Left cardiac atrium (tissue), 4 donors: ENCODE measurements at regions not wholly inside any gene's neighbourhood (a gene's known extent, or its start where the extent isn't known, plus 50 kb on each side); places are given as distances from the start of the nearest gene placed in this dataset.

Experiments
- ATAC-seq, 2 donors: fragments of 200-7000 bp; cut with Tn5 transposase; one replicate each; pipeline ENCODE4 v1.9.1; 2020; ENCODE audit warnings: mild to moderate bottlenecking in 2 of 2, moderate library complexity in 2 of 2
- DNase-seq: peaks from one replicate; pipeline ENCODE4 v3.0.0-alpha.2; 2020
- intact Hi-C, 2 donors: fragments of 100-400 bp; cut with DNase I; formaldehyde crosslinking; loops; one replicate each; pipeline versions ENCODE4 v1.14.1 to v1.15.1; 2022 to 2023
- donor health status: DM: no; HTN: yes; CAD: no.
- donor health status: DM: no; HTN: yes; CAD: no; lungs with severe emphysema.
- donor health status: DM: yes; HTN: yes; CAD: no.
- donor health status: Dilated cardiomyopathy.

DNA sequence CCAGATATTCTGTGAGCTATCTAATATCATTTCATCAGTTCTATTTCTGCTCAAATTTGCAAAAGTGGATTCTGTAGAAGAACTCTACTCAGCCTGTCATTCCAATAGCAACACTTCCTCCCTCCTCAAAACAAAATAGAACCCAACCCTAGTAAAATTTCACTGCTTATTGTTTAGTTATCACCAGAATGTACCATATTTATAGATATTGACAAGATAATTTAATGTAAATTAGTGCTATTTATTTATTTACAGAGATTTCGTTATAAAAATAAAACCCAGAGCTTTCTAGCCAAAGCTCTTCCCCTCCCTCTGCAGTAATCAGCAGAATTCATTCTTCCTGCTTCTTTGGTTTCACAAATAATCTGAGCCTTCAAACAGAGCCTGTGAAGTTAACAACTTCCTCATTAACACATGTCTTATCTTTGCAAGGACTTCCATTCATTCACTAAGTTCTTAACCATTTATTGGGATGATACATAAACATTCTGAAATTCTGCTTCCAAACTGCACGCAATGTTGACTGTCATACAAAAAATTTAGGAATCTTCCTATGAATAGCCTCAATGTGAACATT, 73.7 kb upstream of the PJA2 start:
- intact Hi-C loops, result no loop called here
- ATAC-seq, result no peak

GRCh38 chr5:109482748-109483147, 73.0 kb upstream of the PJA2 start:
- intact Hi-C loops, result no loop called here
- DNase-seq (no peak), ATAC-seq (no peak)

More for the DNA sequence above, 73.7 kb upstream of the PJA2 start:
- DNase-seq, result no peak

GRCh38 chr5:109479260-109479860, 69.6 kb upstream of the PJA2 start:
- ATAC-seq (no peak), DNase-seq (no peak)
- intact Hi-C loops, result no loop called here

GRCh38 chr5:109478830-109479229, 69.1 kb upstream of the PJA2 start:
- no peak for ATAC-seq

DNA sequence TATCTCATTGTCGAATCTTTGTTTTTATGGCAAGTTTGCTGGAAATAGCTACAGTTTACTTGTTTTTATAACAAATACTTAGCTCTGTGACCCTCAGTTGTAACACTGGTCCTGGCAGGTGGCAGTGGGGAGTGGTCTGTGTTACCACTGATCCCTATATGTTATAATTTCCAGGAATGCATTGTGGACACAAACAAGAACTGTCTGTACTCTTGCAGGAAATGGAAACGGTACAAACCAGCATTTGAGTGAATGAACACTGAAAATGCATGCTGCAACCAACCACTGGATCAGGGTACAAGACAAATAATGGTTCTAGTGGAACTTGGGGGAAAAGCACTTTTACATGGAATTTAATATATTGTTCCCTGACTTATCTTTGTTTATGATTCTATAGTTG, 66.5 kb upstream of the PJA2 start:
- DNase-seq (no peak), ATAC-seq (no peak)
- intact Hi-C loops, result no loop called here

More at GRCh38 chr5:109478830-109479229, 69.1 kb upstream of the PJA2 start:
- intact Hi-C loops, result no loop called here
- no peak for DNase-seq

- ATAC-seq (no peak), DNase-seq (no peak)
- intact Hi-C loops, result loop anchor here in 1 of 2 donors (5.0 kb wide), 1 partner anchor 123 kb away; no protein-coding TSS in a partner anchor
Measured at GRCh38 chr5:109469896-109470662, 60.3 kb upstream of the PJA2 start.

GRCh38 chr5:109468737-109469420, 59.1 kb upstream of the PJA2 start:
- peak; percentile 97 for DNase-seq
- intact Hi-C loops, result loop anchor here in 1 of 2 donors (5.0 kb wide), 1 partner anchor 122 kb away; no protein-coding TSS in a partner anchor
- ATAC-seq, result peak; percentile 95 to 98

GRCh38 chr5:109468288-109468676, 58.5 kb upstream of the PJA2 start:
- ATAC-seq (peak in 1 of 2 donors; percentile 8), DNase-seq (no peak)
- intact Hi-C loops, result loop anchor here in 1 of 2 donors (5.0 kb wide), 1 partner anchor 121 kb away; no protein-coding TSS in a partner anchor

DNA sequence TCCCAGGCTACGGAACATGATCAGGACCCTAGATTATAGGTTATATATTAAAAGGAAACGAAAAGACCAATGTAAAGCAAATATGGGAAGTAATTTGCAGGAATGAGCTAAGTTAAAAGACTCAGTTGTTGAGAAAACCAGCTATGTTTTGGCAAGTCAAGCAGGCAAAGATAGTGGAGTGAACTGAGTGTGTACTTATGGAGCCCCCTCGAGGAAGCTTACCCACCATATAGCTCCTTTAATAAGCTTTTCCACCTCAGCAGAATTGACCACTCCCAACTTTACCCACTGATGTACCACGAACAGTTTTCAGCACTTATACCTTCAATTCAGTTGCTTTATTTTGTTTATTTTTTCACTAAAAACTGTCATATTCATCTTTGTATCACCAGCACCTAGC, 57.3 kb upstream of the PJA2 start:
- intact Hi-C loops, result loop anchor here in 1 of 2 donors (5.0 kb wide), 1 partner anchor 120 kb away; no protein-coding TSS in a partner anchor
- DNase-seq (no peak), ATAC-seq (no peak)
